Stomach (tissue), 8 donors: ENCODE measurements at regions not wholly inside any gene's neighbourhood (a gene's known extent, or its start where the extent isn't known, plus 50 kb on each side); places are given as distances from the start of the nearest gene placed in this dataset.

Experiments used
- DNase-seq, 2 donors: peaks; one replicate each; pipeline versions ENCODE4 v3.0.0 to v3.0.0-alpha.2; 2013 to 2019
- H3K27ac ChIP-seq, 5 donors: fragments of 200-600 bp in 4 of 5; sonication (generic) in 4 of 5; one replicate each; pipeline ENCODE4 v1.5.1; 2013 to 2019; ENCODE audit warnings: mild to moderate bottlenecking in 1 of 5, moderate library complexity in 1 of 5
- H3K27me3 ChIP-seq, 3 donors: fragments of 200-600 bp; sonication (generic); one replicate each; pipeline ENCODE4 v1.5.1; 2017 to 2019; ENCODE audit warnings: mixed run types in 1 of 3
- H3K36me3 ChIP-seq, 4 donors: fragments of 200-600 bp; sonication (generic); 1 replicate in 3 of 4; 2 replicates in 1 of 4; pipeline ENCODE4 v1.5.1; 2016 to 2019
- H3K4me1 ChIP-seq, 4 donors: fragments of 200-600 bp; sonication (generic); one replicate each; pipeline ENCODE4 v1.5.1; 2016 to 2019
- H3K4me3 ChIP-seq, 4 donors: fragments of 200-600 bp; sonication (generic) in 3 of 4; one replicate each; pipeline ENCODE4 v1.5.1; 2016 to 2019; ENCODE audit warnings: mild to moderate bottlenecking in 1 of 4
- H3K9me3 ChIP-seq, 4 donors: fragments of 200-600 bp; sonication (generic); one replicate each; pipeline ENCODE4 v1.5.1; 2016 to 2019
- EP300 ChIP-seq: sonication (generic); formaldehyde crosslinking; IDR thresholded peaks from one replicate; pipeline ENCODE4 v1.6.1; 2017; ENCODE audit warnings: antibody characterized with exemption
- POLR2A ChIP-seq, 4 donors: fragments of 450-650 bp; IDR thresholded peaks; one replicate each; pipeline ENCODE4 v1.6.1; 2016; ENCODE audit warnings: antibody characterized with exemption in 4 of 4, control low read depth in 2 of 4, mild to moderate bottlenecking in 1 of 4, moderate library complexity in 1 of 4
- POLR2AphosphoS5 ChIP-seq, 3 donors: sonication (generic); formaldehyde crosslinking; IDR thresholded peaks; one replicate each; pipeline ENCODE4 v1.6.1; 2016; ENCODE audit warnings: antibody characterized with exemption in 3 of 3
- WGBS, 5 donors: extraction: QIAGEN DNeasy Blood & Tissue Kit in 3 of 5; methylation state at CpG; one replicate each; pipeline versions ENCODE4 v1.1.5 to v1.1.7; 2013 to 2018; 5-methylcytosine and 5-hydroxymethylcytosine counted together
- intact Hi-C: fragments of 100-400 bp; cut with DNase I; formaldehyde crosslinking; loops from one replicate; pipeline ENCODE4 v1.15.1; 2023; ENCODE audit warnings: low total_unique reads
- TF ChIP-seq, protein P1 (sequence below), 7 experiments: fragments of 450-650 bp in 4 of 7; fragments of 200-600 bp in 3 of 7; sonication (generic) in 3 of 7; IDR thresholded peaks; one replicate each; pipeline ENCODE4 v1.5.1; 2016 to 2019; ENCODE audit warnings: antibody characterized with exemption in 7 of 7, control low read depth in 2 of 7, mild to moderate bottlenecking in 1 of 7
- donor health status: healthy with polysubstance abuse.
- donor health status: Bipolar disorder and iron deficiency.
- donor health status: healthy.

DNA sequence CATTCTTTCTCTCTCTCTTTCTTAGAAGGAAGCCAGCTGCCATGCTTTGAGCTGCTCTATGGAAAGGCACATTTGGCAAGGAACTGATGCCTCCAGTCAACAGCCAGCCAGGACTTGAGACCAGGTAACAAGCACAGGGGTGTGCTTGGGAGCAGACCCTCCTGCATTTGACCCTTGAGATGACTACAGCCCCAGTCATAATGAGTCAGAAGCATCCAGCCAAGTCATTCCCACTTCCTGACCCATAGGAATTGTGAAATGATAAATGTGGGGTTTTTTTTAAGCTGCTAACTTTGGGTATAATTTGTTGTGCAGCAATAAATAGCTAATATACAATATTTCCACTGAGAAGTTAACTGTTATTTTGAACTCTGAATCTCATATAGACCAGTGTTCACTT lies 446.9 kb downstream of the GRXCR1 start:
- Histone ChIP-seq H3K36me3 (no peaks in the 10 kb centered on the region), H3K4me1 (peaks cover 0 to 6% (median 0%) of the 10 kb centered on the region in 4 donors), H3K27me3 (no peaks in the 10 kb centered on the region), H3K4me3 (no peak overlapping the region), H3K27ac (no peak overlapping the region), H3K9me3 (no peaks in the 10 kb centered on the region)
- no peak for DNase-seq
- intact Hi-C loops: no loop called here
- TF ChIP-seq POLR2A (IDR thresholded peaks at IDR 0.05) (no peak), EP300 (no peak), POLR2AphosphoS5 (IDR thresholded peaks at IDR 0.05) (no peak)
- TF ChIP-seq, protein P1, sequence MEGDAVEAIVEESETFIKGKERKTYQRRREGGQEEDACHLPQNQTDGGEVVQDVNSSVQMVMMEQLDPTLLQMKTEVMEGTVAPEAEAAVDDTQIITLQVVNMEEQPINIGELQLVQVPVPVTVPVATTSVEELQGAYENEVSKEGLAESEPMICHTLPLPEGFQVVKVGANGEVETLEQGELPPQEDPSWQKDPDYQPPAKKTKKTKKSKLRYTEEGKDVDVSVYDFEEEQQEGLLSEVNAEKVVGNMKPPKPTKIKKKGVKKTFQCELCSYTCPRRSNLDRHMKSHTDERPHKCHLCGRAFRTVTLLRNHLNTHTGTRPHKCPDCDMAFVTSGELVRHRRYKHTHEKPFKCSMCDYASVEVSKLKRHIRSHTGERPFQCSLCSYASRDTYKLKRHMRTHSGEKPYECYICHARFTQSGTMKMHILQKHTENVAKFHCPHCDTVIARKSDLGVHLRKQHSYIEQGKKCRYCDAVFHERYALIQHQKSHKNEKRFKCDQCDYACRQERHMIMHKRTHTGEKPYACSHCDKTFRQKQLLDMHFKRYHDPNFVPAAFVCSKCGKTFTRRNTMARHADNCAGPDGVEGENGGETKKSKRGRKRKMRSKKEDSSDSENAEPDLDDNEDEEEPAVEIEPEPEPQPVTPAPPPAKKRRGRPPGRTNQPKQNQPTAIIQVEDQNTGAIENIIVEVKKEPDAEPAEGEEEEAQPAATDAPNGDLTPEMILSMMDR (IDR thresholded peaks at IDR 0.05): no peak

DNA sequence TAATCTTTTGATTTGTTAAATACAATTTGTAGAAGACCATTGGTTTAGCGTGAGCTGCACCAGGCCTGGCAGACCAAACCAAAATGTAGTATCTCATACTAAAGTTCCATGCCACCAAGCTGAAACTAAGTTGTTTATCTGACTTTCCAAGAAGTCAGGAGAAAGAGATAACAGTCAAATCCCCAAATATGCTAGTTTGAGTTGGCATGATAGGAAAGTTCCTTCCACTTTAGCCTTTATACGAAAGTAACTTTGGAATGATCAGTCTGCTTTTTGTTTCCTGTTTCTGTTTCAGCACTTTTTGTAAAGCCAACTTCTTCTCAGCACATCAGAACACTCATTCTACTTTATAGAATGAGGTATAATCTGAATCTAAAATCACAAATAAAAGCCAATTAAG lies 449.2 kb downstream of the GRXCR1 start:
- Histone ChIP-seq H3K4me3 (no peak overlapping the region), H3K36me3 (no peaks in the 10 kb centered on the region), H3K4me1 (peaks cover 0 to 6% (median 0%) of the 10 kb centered on the region in 4 donors), H3K9me3 (no peaks in the 10 kb centered on the region), H3K27me3 (no peaks in the 10 kb centered on the region), H3K27ac (no peak overlapping the region)
- DNase-seq: no peak
- intact Hi-C loops: no loop called here
- 26 to 44% (median 37%) methylated on average over 2 of the region's 2 CpGs for WGBS, 5 donors
- no peak for TF ChIP-seq EP300
- TF ChIP-seq, protein P1 (IDR thresholded peaks at IDR 0.05): no peak
- TF ChIP-seq POLR2A (IDR thresholded peaks at IDR 0.05): no peak
- no peak for TF ChIP-seq POLR2AphosphoS5 (IDR thresholded peaks at IDR 0.05)

DNA sequence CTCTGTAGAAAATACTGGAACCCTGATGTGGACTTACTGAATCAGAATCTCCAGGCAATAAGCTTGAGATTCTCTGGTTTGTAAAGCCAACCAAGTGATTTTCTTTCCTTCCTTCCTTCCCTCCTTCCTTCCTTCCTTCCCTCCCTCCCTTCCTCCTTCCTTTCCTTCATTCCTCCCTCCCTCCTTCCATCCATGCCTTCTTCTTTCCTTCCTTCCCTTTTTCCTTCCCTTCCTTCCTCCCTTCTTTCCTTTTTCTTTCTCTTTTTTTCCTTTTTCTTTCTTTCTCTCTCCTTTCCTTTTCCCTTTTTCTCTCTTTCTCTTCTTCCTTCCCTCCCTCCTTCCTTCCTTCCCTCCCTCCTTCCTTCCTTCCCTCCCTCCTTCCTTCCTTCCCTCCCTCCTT lies 450.8 kb downstream of the GRXCR1 start:
- TF ChIP-seq EP300 (no peak), POLR2AphosphoS5 (IDR thresholded peaks at IDR 0.05) (no peak), POLR2A (IDR thresholded peaks at IDR 0.05) (no peak)
- TF ChIP-seq, protein P1 (IDR thresholded peaks at IDR 0.05): no peak
- intact Hi-C loops: no loop called here
- Histone ChIP-seq H3K4me3 (no peak overlapping the region), H3K4me1 (peaks cover 0 to 6% (median 0%) of the 10 kb centered on the region in 4 donors), H3K9me3 (no peaks in the 10 kb centered on the region), H3K36me3 (no peaks in the 10 kb centered on the region), H3K27ac (no peak overlapping the region), H3K27me3 (no peaks in the 10 kb centered on the region)
- DNase-seq: no peak

DNA sequence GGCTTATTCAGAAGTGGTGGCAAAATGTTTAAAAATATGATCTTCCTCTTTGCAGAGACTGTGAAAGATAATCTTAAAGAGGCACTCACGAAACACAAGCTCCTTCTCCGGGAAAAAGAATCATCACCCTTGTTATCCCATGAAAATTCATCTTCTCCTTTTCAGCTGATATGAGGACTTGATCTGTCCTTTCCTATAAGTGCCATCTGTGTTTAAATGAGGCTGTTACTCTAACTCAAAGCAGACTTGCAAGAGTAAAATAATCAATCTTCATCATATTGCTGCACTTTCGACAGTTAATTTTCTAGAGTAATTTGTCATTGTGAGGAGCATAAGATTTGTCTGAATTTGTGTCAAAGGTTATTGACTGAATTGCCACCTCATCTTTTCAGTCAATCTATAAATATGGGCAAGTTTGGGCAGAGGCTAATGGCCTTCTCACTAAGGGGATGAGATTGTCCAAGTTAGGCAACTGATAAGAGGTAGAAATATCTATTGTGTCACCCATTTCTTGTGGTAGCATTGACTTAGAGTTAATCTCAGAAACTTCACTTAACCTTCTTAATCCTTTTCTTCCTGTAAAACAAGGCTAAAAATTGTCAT lies 452.9 kb downstream of the GRXCR1 start:
- Histone ChIP-seq H3K4me3 (no peak overlapping the region), H3K36me3 (no peaks in the 10 kb centered on the region), H3K27me3 (no peaks in the 10 kb centered on the region), H3K27ac (no peak overlapping the region), H3K9me3 (no peaks in the 10 kb centered on the region), H3K4me1 (peaks cover 0 to 6% (median 0%) of the 10 kb centered on the region in 4 donors)
- TF ChIP-seq EP300 (no peak), POLR2AphosphoS5 (IDR thresholded peaks at IDR 0.05) (no peak), POLR2A (IDR thresholded peaks at IDR 0.05) (no peak)
- TF ChIP-seq, protein P1 (IDR thresholded peaks at IDR 0.05): no peak
- intact Hi-C loops: no loop called here
- WGBS, 5 donors: 66 to 88% (median 79%) methylated on average over 3 of the region's 3 CpGs
- no peak for DNase-seq
